Stimulated activated CD8-positive, alpha-beta memory T cell treated with anti-CD3 and anti-CD28 coated beads, Interleukin-15, amount 100 ng/mL, for 1 hour (primary cell): ENCODE measurements at regions not wholly inside any gene's neighbourhood (a gene's known extent, or its start where the extent isn't known, plus 50 kb on each side); places are given as distances from the start of the nearest gene placed in this dataset.

Source experiments
- DNase-seq: peaks from one replicate; pipeline ENCODE4 v3.0.0-alpha.2; 2020; ENCODE audit warnings: low read depth

DNA sequence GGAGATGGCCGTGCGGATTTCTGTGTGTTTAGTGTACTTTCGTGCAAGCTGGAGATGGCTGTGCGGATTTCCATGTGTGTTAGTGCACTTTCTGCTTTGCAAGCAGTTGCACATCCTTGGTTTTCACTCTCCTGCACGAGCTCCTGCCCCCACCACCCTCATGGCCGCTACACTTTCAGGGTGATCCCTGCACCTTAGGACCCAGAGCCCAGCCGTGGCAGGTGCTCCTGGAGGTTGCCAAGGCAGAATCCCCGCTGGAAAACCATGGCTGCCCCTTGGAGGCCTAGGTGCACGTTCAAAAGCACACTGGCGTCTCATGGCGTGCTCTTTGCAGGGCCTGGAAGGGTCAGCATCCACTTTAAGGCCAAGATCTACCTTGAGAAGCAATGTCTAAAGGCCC is 311.0 kb upstream of the TNRC6C start:
- DNase-seq: no peak

- DNase-seq: no peak
These were observed 308.7 kb upstream of the TNRC6C start for GRCh38 chr17:77649717-77650211.

GRCh38 chr17:77651988-77652387 is 306.5 kb upstream of the TNRC6C start:
- no peak for DNase-seq

DNA sequence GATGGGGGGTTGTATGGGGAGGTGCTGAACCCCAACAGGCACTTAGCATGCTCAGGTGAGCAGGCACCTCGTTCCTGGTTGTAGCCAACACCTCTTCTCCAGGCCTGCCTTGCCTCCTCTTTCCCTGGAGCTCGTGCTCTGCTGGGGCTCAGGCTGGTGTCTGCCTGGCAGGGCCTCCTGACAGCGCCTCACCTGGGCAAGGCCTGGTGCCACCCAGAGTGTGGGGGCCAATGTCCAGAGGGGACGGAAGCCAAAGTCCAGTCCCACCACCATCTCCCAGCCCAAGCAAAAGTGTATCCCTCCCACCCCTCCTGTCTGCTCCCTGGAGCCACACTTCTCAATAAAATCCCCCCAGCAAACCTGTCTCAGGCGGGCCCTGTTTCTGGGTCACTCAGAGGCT is 304.2 kb upstream of the TNRC6C start:
- DNase-seq: no peak

DNA sequence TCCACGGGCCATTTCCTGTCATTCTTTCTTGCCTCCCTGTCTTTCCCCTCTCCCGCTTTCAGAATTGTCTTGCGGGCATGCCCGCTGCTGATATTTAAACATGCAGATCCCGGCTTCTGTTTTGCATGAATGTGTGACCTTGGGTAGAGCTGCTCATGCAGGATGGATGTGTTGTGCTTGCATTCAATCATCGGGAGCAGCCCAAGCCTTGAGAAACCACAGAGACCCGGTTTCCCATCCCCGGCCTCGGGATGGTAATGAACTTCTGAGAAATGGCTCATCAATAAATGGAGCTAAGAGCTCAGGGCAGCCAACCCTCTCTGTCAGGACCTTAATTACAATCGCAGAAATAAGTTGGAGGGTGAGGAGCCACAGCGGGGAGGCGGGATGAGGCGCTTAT is 303.7 kb upstream of the TNRC6C start:
- DNase-seq: no peak

- DNase-seq: no peak
These were observed 302.4 kb upstream of the TNRC6C start for GRCh38 chr17:77656054-77656453.

DNA sequence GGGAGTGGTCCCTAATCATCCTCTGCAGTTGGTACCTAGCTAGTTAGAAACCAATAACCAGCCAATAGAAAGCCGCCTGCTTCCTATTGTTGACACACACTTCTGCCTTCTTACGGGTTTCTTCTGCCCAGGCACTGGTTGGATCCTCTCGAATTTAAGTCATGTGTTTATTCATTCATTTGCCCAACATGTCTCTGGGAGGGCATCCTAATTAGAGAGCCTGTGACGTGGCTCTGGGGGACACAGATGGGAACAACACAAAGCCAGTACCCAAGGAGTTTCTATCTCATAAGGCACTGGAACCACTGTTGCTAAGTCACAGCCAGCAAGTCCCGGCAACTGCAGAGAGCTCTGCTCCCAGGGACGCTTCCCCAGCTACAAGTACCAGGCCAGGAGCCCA is 300.7 kb upstream of the TNRC6C start:
- no peak for DNase-seq

- DNase-seq: no peak
These were observed 298.0 kb upstream of the TNRC6C start for GRCh38 chr17:77660524-77660923.

- DNase-seq: no peak
These were observed 295.7 kb upstream of the TNRC6C start for GRCh38 chr17:77662833-77663232.

GRCh38 chr17:77664097-77664729 is 294.3 kb upstream of the TNRC6C start:
- DNase-seq: no peak

GRCh38 chr17:77665833-77666232 is 292.7 kb upstream of the TNRC6C start:
- DNase-seq: no peak

DNA sequence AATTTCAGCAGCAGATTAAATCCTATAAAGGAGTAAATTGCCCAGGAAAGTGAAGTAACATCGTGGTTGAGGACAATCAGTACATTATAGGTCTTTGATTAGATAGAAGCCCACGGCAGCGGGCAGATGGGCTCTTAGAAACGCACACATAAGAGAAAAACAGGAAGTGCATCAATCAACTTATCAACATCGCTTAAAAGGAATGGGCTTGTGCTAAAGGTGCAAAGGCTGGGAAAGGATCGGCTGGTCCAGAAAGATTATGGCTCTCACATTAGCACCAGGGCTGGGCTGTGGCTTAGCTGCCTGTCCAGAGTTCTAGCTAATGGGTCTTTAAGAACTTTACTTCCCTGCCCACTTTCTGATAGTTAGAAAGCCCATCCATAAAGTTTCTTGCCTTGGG is 292.0 kb upstream of the TNRC6C start:
- DNase-seq: no peak

- peak; percentile 35 for DNase-seq
These were observed 291.6 kb upstream of the TNRC6C start for GRCh38 chr17:77666881-77667395.

GRCh38 chr17:77667478-77667877 is 291.0 kb upstream of the TNRC6C start:
- DNase-seq: no peak

GRCh38 chr17:77668518-77668917 is 290.0 kb upstream of the TNRC6C start:
- no peak for DNase-seq

DNA sequence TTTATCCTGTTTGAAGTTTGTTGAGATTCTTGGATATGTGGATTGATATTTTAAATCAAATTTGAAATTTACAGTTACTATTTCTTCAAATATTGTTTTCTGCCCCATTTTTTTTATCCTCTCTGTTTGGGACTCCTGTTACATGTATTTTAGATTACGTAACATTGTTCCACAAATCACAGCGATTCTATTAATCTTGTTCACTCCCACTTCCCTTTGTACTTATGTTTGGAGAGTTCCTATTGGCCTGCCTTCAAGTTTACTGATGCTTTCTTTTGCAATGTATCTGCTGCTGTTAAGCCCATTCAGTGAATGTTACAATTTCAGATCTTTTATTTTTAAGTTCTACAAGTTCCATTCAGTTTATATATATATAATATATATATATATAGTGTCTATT is 288.3 kb upstream of the TNRC6C start:
- DNase-seq: no peak

- DNase-seq: no peak
These were observed 284.1 kb upstream of the TNRC6C start for GRCh38 chr17:77674358-77674757.

GRCh38 chr17:77675411-77675810 is 283.1 kb upstream of the TNRC6C start:
- DNase-seq: no peak

DNA sequence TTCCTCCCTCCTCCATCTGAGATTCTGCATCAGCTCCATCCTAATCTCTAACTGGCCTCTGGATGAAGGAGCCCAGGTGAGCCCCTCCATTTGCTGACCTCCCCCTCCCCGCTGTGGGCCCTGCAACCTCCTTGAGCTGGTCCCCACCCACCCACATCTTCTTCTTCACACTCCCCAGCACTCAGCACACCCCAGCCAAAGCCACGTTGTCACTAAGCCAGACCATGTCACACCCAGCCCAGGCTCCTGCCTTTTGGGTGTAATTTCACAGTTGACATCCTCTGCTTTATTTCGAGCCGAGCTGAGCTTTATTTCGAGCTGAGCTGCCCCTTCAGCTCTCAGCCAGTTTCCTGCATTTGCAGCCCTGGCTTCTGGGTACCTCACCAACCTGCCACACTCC is 282.7 kb upstream of the TNRC6C start:
- no peak for DNase-seq

GRCh38 chr17:77676237-77676661 is 282.3 kb upstream of the TNRC6C start:
- no peak for DNase-seq

DNA sequence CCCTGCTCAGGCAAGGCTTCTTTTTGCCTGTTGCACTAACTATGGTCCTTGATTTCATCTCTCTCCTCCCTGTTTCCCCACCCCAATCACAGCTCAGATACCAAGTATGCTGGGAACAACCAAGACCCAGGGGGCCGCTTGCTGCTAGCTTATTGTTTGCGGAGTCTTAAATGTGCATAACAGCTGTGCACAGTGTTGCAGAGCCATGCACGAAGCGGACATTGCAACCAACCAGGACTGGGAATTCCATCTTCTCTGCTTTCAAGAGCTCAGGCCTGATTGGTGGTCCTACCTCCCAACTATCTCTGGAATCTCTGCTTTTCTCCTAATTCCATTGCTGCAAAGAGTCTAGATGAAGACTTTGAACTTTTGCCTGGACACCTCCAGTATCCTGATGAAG is 281.3 kb upstream of the TNRC6C start:
- no peak for DNase-seq

GRCh38 chr17:77677630-77678029 is 280.9 kb upstream of the TNRC6C start:
- DNase-seq: no peak

- no peak for DNase-seq
These were observed 278.9 kb upstream of the TNRC6C start for GRCh38 chr17:77679589-77679988.

DNA sequence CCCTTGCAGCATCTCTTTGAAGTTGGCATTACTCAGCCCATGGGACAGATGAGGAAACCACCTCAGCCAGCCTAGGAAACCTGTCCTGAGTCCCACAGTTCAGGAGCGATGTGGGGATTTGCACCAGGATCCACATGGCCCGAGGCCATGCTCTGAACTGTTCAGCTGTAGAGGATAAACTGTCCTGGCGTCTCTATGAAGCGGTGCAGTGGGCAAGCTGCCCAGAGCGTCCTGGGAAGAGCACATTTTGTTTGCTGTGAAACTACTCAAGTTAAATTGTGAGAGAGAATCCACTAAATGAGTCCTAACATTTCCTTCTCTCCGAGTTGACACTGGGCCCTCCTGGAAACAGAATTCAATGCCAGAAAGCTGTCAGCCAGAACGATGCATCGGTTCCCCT is 276.6 kb upstream of the TNRC6C start:
- DNase-seq: no peak
